GM12892 (cell line): ENCODE measurements at regions not wholly inside any gene's neighbourhood (a gene's known extent, or its start where the extent isn't known, plus 50 kb on each side); places are given as distances from the start of the nearest gene placed in this dataset.
"Not testable (repeated sequence)": the region's sequence is repeated elsewhere in the genome, so short reads cannot be mapped to it uniquely, and the experiment has no call there.

Experiments
- DNase-seq: peaks from one replicate; pipeline ENCODE4 v3.0.0; 2011; ENCODE audit not compliant: insufficient read length
- FAIRE-seq: peaks from 2 replicates; lab custom pipeline; 2011; peaks lifted over from hg19 to GRCh38; lab: Jason Lieb, UNC
- POLR2A ChIP-seq: IDR thresholded peaks from 2 replicates; pipeline ENCODE4 v1.6.1; 2011; ENCODE audit warnings: low read depth, low read length, control low read depth
- POLR2AphosphoS5 ChIP-seq: IDR thresholded peaks from 2 replicates; pipeline ENCODE4 v1.6.1; 2011; ENCODE audit warnings: low read depth, low read length, control low read depth
- TAF1 ChIP-seq: IDR thresholded peaks from 2 replicates; pipeline ENCODE4 v1.6.1; 2011; ENCODE audit warnings: low read depth, mild to moderate bottlenecking, control low read depth, low read length, borderline replicate concordance

- FAIRE-seq (no peak), DNase-seq (no peak)
- no peak for TF ChIP-seq POLR2AphosphoS5
- TF ChIP-seq TAF1, result no peak
- no peak for TF ChIP-seq POLR2A
Observed at GRCh38 chr12:42916143-42916542, 326.6 kb upstream of the PRICKLE1 start.

GRCh38 chr12:42915426-42915825, 325.9 kb upstream of the PRICKLE1 start:
- DNase-seq (no peak), FAIRE-seq (no peak)
- TF ChIP-seq POLR2AphosphoS5, result no peak
- no peak for TF ChIP-seq TAF1
- no peak for TF ChIP-seq POLR2A

- no peak for FAIRE-seq
- no peak for DNase-seq
- TF ChIP-seq POLR2A, result no peak
- no peak for TF ChIP-seq TAF1
- no peak for TF ChIP-seq POLR2AphosphoS5
Observed at GRCh38 chr12:42912367-42912766, 322.8 kb upstream of the PRICKLE1 start.

DNA sequence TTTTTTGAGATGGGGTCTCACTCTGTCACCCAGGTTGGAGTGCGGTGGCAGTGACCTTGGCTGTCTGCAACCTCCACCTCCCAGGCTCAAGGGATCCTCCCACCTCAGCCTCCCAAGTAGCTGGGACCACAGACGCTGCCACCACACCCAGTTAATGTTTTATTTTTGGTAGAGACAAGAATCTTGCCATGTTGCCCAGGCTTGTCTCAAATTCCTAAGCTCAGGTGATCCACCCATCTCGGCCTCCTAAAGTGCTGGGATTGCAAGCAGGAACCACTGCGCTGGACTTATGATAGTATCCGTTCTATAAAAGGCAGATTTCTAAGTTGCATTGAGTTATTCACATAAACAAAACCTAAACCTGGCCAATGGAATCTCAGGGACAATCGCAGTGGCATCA, 321.1 kb upstream of the PRICKLE1 start:
- DNase-seq (no peak), FAIRE-seq (no peak)
- no peak for TF ChIP-seq POLR2AphosphoS5
- no peak for TF ChIP-seq POLR2A
- TF ChIP-seq TAF1, result no peak

- TF ChIP-seq TAF1, result no peak
- TF ChIP-seq POLR2A, result no peak
- TF ChIP-seq POLR2AphosphoS5, result no peak
- no peak for FAIRE-seq
- DNase-seq, result no peak
Observed at GRCh38 chr12:42908712-42909111, 319.2 kb upstream of the PRICKLE1 start.

GRCh38 chr12:42906801-42907200, 317.3 kb upstream of the PRICKLE1 start:
- not testable (repeated sequence) for DNase-seq, FAIRE-seq

DNA sequence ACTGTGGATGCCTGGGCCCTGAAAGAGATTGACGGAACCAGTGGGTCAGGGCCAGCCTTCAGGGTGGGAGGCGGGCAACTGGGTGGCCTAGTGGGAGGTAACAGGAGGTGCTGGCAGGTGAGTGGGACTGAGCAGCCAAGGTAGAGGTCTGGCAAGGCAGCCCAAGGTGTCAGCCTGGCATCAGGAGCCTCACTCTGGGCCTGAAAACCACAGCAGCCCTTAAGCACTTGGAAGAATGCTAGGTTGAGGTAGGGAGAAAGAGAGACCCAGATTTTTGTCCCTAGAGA, 315.8 kb upstream of the PRICKLE1 start:
- DNase-seq (no peak), FAIRE-seq (no peak)
- no peak for TF ChIP-seq TAF1
- no peak for TF ChIP-seq POLR2A
- TF ChIP-seq POLR2AphosphoS5, result no peak

DNA sequence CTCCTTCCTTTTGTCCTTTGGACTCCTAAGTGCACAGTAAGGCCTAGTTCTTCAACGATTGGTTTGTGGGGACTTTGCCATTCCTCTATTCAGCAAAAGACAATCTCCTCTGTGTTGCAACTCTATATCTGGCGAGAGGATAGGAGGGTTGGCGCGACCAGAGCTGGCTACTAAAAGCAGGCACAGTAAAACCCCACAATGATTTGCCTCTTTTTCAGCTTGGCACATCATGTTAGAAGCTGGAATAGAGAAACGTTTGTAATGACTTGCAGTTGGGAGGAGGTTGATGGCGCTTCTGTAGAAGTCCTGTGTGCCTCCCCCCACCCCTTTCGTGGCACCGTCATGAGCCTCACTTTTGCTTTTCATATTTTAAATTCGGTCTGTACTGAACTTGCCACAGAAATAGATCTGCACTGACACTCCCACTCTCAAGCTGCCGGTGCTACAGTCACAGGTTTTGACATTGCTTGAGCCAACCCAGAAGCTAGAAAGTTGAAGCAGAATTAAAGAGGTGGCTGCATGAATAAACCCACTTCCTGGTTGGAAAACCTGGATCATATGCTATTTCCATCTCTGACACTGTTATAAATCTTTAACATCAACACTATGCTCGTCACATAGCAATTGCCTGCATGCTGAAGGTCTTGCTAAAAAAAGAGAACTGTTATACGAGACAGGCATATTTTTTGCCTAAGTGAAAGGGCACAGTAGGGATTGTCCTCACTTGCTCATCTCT, 315.3 kb upstream of the PRICKLE1 start:
- FAIRE-seq (no peak), DNase-seq (no peak)
- TF ChIP-seq POLR2AphosphoS5, result no peak
- no peak for TF ChIP-seq POLR2A
- TF ChIP-seq TAF1, result no peak

GRCh38 chr12:42903736-42904135, 314.2 kb upstream of the PRICKLE1 start:
- no peak for TF ChIP-seq POLR2AphosphoS5
- TF ChIP-seq POLR2A, result no peak
- no peak for TF ChIP-seq TAF1
- DNase-seq (no peak), FAIRE-seq (no peak)

DNA sequence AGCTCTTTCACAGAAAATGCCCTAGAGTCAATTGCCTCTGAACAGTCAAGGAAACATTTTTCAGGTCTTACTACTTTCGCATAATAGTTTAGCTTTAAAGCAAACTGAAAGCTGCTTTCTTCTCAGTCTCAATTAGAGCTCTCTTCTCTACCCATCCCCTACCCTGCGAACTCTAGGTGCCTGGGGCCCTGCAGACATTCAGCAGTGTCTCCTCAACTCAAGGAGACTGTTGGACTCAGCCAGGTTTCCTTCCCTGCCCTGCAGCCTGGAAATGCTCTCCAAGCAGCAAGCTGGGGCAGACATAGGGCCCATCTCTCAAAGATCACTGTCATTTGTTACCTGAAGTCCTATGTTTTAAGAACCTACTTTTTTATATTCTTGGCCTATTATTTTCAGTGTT, 312.5 kb upstream of the PRICKLE1 start:
- FAIRE-seq, result no peak
- TF ChIP-seq TAF1, result no peak
- no peak for TF ChIP-seq POLR2A
- no peak for TF ChIP-seq POLR2AphosphoS5
- no peak for DNase-seq

GRCh38 chr12:42893803-42894202, 304.3 kb upstream of the PRICKLE1 start:
- TF ChIP-seq POLR2A (no peak), POLR2AphosphoS5 (no peak), TAF1 (no peak)
- no peak for FAIRE-seq
- DNase-seq, result no peak

- FAIRE-seq (no peak), DNase-seq (no peak)
- TF ChIP-seq TAF1 (no peak), POLR2A (no peak), POLR2AphosphoS5 (no peak)
Observed at GRCh38 chr12:42892702-42893551, 303.4 kb upstream of the PRICKLE1 start.
